WTC11 (cell line): ENCODE measurements at regions not wholly inside any gene's neighbourhood (a gene's known extent, or its start where the extent isn't known, plus 50 kb on each side); places are given as distances from the start of the nearest gene placed in this dataset.

Source experiments
- ATAC-seq: fragments of 200-7000 bp; cut with Tn5 transposase; 2 replicates; pipeline ENCODE4 v1.10.0; 2021; ENCODE audit warnings: mild to moderate bottlenecking, moderate library complexity
- CTCF ChIA-PET: fragments of 300-600 bp; sonication (Branson Sonifier 250); formaldehyde crosslinking; loops from one replicate; lab custom pipeline; 2021; ENCODE audit warnings: antibody characterized with exemption; lab: Charles Lee
- POLR2A ChIA-PET: fragments of 350-600 bp; sonication (Branson Sonifier 250); formaldehyde crosslinking; loops from one replicate; lab custom pipeline; 2021; ENCODE audit warnings: antibody characterized with exemption; lab: Charles Lee
- DNase-seq: peaks from one replicate; pipeline ENCODE4 v3.0.0; 2021; ENCODE audit warnings: low spot score
- H3K27ac Mint-ChIP-seq: 2 replicates; pipeline ENCODE4 v1.8.0; 2021; ENCODE audit warnings: mixed read lengths
- H3K27me3 Mint-ChIP-seq: 2 replicates; pipeline ENCODE4 v1.8.0; 2021; ENCODE audit warnings: low read depth, mild to moderate bottlenecking, moderate library complexity, mixed read lengths
- H3K36me3 Mint-ChIP-seq: 2 replicates; pipeline ENCODE4 v1.8.0; 2021; ENCODE audit warnings: mixed read lengths
- H3K4me1 Mint-ChIP-seq: 2 replicates; pipeline ENCODE4 v1.8.0; 2022; ENCODE audit warnings: mixed read lengths
- H3K4me3 Mint-ChIP-seq: 2 replicates; pipeline ENCODE4 v1.8.0; 2021; ENCODE audit warnings: mild to moderate bottlenecking, moderate library complexity, mixed read lengths
- H3K9me3 Mint-ChIP-seq: 2 replicates; pipeline ENCODE4 v1.8.0; 2021; ENCODE audit warnings: mixed read lengths
- CBFB ChIP-seq: sonication (generic); formaldehyde crosslinking; IDR thresholded peaks from 2 replicates; pipeline ENCODE4 v1.8.1; 2022; ENCODE audit warnings: mild to moderate bottlenecking, low read depth, missing genetic modification reagents
- CREM ChIP-seq: sonication (generic); formaldehyde crosslinking; IDR thresholded peaks from 2 replicates; pipeline ENCODE4 v1.8.1; 2022; ENCODE audit warnings: mild to moderate bottlenecking, missing genetic modification reagents, moderate library complexity
- E2F4 ChIP-seq: sonication (generic); formaldehyde crosslinking; IDR thresholded peaks from 2 replicates; pipeline ENCODE4 v1.8.1; 2022; ENCODE audit warnings: low read depth, mild to moderate bottlenecking, moderate library complexity, missing genetic modification reagents, borderline replicate concordance
- E2F5 ChIP-seq: sonication (generic); formaldehyde crosslinking; IDR thresholded peaks from 2 replicates; pipeline ENCODE4 v1.8.1; 2022; ENCODE audit warnings: mild to moderate bottlenecking, moderate library complexity, missing genetic modification reagents
- IRF1 ChIP-seq: sonication (generic); formaldehyde crosslinking; IDR thresholded peaks from 2 replicates; pipeline ENCODE4 v1.8.0; 2023; ENCODE audit warnings: missing genetic modification reagents
- NFATC4 ChIP-seq: fragments of 250-450 bp; sonication (Bioruptor Pico); IDR thresholded peaks from 2 replicates; pipeline ENCODE4 v1.9.0; 2021; ENCODE audit warnings: mild to moderate bottlenecking
- SMAD4 ChIP-seq: sonication (generic); formaldehyde crosslinking; IDR thresholded peaks from 2 replicates; pipeline ENCODE4 v1.8.0; 2022; ENCODE audit warnings: mild to moderate bottlenecking, missing genetic modification reagents
- TP53 ChIP-seq: sonication (generic); formaldehyde crosslinking; IDR thresholded peaks from 2 replicates; pipeline ENCODE4 v1.8.1; 2023; ENCODE audit warnings: mild to moderate bottlenecking, missing genetic modification reagents
- ZBTB21 ChIP-seq: sonication (generic); formaldehyde crosslinking; IDR thresholded peaks from 2 replicates; pipeline ENCODE4 v1.8.1; 2023; ENCODE audit warnings: mild to moderate bottlenecking, missing genetic modification reagents, borderline replicate concordance
- ZSCAN18 ChIP-seq: fragments of 250-450 bp; sonication (Bioruptor Pico); IDR thresholded peaks from 2 replicates; pipeline ENCODE4 v2.1.2; 2022; ENCODE audit warnings: mild to moderate bottlenecking, moderate library complexity
- TF ChIP-seq, protein P1 (sequence below): sonication (generic); formaldehyde crosslinking; IDR thresholded peaks from 2 replicates; pipeline ENCODE4 v1.8.1; 2023; ENCODE audit warnings: mild to moderate bottlenecking, missing genetic modification reagents
- TF ChIP-seq, protein P2 (sequence below): fragments of 250-450 bp; sonication (Bioruptor Pico); IDR thresholded peaks from 2 replicates; pipeline ENCODE4 v1.8.0; 2021; ENCODE audit warnings: mild to moderate bottlenecking
- TF ChIP-seq, protein P3 (sequence below): sonication (generic); formaldehyde crosslinking; IDR thresholded peaks from 2 replicates; pipeline ENCODE4 v1.8.0; 2023; ENCODE audit warnings: mild to moderate bottlenecking, missing genetic modification reagents

GRCh38 chr4:106522839-106523238 is 154.3 kb upstream of the GIMD1 start (continued):
- TF ChIP-seq, protein P1, sequence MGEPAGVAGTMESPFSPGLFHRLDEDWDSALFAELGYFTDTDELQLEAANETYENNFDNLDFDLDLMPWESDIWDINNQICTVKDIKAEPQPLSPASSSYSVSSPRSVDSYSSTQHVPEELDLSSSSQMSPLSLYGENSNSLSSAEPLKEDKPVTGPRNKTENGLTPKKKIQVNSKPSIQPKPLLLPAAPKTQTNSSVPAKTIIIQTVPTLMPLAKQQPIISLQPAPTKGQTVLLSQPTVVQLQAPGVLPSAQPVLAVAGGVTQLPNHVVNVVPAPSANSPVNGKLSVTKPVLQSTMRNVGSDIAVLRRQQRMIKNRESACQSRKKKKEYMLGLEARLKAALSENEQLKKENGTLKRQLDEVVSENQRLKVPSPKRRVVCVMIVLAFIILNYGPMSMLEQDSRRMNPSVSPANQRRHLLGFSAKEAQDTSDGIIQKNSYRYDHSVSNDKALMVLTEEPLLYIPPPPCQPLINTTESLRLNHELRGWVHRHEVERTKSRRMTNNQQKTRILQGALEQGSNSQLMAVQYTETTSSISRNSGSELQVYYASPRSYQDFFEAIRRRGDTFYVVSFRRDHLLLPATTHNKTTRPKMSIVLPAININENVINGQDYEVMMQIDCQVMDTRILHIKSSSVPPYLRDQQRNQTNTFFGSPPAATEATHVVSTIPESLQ (CRISPR knock-in tag), result no peak
- no peak for TF ChIP-seq IRF1 (CRISPR knock-in tag)
- no peak for TF ChIP-seq CBFB
- TF ChIP-seq TP53 (CRISPR knock-in tag), result no peak

DNA sequence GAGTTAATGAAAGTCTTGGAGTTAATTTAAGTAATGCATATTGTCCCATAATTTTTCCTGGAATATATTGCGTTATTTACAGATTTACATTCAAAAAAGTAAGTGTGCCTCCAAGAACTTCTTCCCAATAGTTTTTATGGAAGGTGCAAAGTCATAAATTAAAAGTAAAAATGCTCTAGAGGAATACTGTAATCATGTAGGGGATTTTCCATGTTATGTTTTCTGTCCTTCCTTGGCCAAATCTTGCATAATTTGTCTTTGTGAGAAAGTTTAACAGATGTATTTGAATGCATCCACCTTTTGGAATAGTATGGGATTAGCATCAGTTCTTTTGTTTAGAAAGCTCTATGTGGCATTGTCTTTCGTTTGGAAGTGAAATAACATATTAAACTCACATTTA is 144.1 kb upstream of the GIMD1 start:
- H3K9me3 Mint-ChIP-seq, result peaks cover 13% of the 10 kb centered on the region
- H3K36me3 Mint-ChIP-seq, result no peaks in the 10 kb centered on the region
- ChIA-PET CTCF (no interaction called here), POLR2A (no interaction called here)
- TF ChIP-seq ZSCAN18 (no peak), NFATC4 (CRISPR knock-in tag) (no peak), SMAD4 (CRISPR knock-in tag) (no peak), CREM (CRISPR knock-in tag) (no peak)
- TF ChIP-seq, protein P2, sequence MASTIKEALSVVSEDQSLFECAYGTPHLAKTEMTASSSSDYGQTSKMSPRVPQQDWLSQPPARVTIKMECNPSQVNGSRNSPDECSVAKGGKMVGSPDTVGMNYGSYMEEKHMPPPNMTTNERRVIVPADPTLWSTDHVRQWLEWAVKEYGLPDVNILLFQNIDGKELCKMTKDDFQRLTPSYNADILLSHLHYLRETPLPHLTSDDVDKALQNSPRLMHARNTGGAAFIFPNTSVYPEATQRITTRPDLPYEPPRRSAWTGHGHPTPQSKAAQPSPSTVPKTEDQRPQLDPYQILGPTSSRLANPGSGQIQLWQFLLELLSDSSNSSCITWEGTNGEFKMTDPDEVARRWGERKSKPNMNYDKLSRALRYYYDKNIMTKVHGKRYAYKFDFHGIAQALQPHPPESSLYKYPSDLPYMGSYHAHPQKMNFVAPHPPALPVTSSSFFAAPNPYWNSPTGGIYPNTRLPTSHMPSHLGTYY (CRISPR knock-in tag), result no peak
- TF ChIP-seq, protein P3, sequence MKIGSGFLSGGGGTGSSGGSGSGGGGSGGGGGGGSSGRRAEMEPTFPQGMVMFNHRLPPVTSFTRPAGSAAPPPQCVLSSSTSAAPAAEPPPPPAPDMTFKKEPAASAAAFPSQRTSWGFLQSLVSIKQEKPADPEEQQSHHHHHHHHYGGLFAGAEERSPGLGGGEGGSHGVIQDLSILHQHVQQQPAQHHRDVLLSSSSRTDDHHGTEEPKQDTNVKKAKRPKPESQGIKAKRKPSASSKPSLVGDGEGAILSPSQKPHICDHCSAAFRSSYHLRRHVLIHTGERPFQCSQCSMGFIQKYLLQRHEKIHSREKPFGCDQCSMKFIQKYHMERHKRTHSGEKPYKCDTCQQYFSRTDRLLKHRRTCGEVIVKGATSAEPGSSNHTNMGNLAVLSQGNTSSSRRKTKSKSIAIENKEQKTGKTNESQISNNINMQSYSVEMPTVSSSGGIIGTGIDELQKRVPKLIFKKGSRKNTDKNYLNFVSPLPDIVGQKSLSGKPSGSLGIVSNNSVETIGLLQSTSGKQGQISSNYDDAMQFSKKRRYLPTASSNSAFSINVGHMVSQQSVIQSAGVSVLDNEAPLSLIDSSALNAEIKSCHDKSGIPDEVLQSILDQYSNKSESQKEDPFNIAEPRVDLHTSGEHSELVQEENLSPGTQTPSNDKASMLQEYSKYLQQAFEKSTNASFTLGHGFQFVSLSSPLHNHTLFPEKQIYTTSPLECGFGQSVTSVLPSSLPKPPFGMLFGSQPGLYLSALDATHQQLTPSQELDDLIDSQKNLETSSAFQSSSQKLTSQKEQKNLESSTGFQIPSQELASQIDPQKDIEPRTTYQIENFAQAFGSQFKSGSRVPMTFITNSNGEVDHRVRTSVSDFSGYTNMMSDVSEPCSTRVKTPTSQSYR, result no peak
- no peak for DNase-seq
- no peak for ATAC-seq
- no peak overlapping the region for H3K27ac Mint-ChIP-seq
- H3K27me3 Mint-ChIP-seq, result no peaks in the 10 kb centered on the region
- no peak overlapping the region for H3K4me3 Mint-ChIP-seq
- H3K4me1 Mint-ChIP-seq, result peaks cover 10% of the 10 kb centered on the region

DNA sequence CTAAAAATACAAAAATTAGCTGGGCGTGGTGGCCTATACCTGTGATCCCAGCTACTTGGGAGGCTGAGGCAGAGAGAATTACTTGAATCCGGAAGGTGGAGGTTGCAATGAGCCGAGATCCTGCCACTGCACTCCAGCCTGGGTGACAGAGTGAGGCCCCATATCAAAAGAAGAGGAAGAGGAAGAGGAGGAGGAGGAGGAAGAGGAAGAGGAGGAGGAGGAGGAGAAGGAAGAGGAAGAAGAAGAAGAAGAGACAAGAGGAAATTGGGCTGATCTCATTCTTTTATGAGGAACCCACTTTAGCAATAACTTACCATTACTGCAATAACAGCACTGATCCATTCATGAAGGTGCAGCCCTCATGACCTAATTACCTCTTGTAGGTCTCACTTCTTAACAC is 138.9 kb upstream of the GIMD1 start:
- no peaks in the 10 kb centered on the region for H3K27me3 Mint-ChIP-seq
- ChIA-PET POLR2A (no interaction called here), CTCF (no interaction called here)

More for the DNA sequence above, 138.9 kb upstream of the GIMD1 start:
- no peak for TF ChIP-seq ZBTB21 (CRISPR knock-in tag)
- TF ChIP-seq, protein P2 (CRISPR knock-in tag), result no peak
- no peak for TF ChIP-seq E2F4 (CRISPR knock-in tag)
- no peak for TF ChIP-seq E2F5 (CRISPR knock-in tag)
- H3K9me3 Mint-ChIP-seq, result peaks cover 10% of the 10 kb centered on the region
- no peak overlapping the region for H3K27ac Mint-ChIP-seq
- H3K4me1 Mint-ChIP-seq, result peaks cover 10% of the 10 kb centered on the region
- no peak for DNase-seq
- ATAC-seq, result no peak
- no peak overlapping the region for H3K4me3 Mint-ChIP-seq
- no peaks in the 10 kb centered on the region for H3K36me3 Mint-ChIP-seq
